Stimulated activated CD4-positive, alpha-beta T cell treated with anti-CD3 and anti-CD28 coated beads, Interleukin-4, amount 100 ng/mL, for 4 hours (primary cell): ENCODE measurements at regions not wholly inside any gene's neighbourhood (a gene's known extent, or its start where the extent isn't known, plus 50 kb on each side); places are given as distances from the start of the nearest gene placed in this dataset.

Source experiments
- DNase-seq, 2 experiments: peaks; one replicate each; pipeline ENCODE4 v3.0.0-alpha.2; 2020

- no peak for DNase-seq
These were observed 473.4 kb downstream of the METTL15 start for GRCh38 chr11:28581286-28582242.

DNA sequence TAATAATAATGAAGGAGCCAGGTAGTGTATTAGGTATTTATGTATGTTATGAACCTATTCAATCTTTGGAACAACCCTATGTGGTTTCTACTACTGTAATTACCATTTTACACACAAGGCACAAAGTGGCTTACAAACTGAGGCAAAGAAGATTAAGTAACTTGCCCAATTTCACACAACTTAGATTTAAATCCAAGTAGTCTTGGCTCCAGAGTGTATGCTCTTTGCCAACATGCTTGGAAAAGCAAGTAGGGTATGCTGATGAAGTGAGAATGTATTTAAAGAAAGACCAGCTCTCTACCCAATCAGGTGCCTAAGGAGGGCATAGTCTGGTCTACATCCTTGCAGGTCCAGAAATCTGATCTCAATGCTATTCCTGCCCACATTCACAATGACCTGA lies 463.2 kb downstream of the METTL15 start:
- no peak for DNase-seq

- DNase-seq, result no peak
These were observed 460.9 kb downstream of the METTL15 start for GRCh38 chr11:28569106-28569505.

DNA sequence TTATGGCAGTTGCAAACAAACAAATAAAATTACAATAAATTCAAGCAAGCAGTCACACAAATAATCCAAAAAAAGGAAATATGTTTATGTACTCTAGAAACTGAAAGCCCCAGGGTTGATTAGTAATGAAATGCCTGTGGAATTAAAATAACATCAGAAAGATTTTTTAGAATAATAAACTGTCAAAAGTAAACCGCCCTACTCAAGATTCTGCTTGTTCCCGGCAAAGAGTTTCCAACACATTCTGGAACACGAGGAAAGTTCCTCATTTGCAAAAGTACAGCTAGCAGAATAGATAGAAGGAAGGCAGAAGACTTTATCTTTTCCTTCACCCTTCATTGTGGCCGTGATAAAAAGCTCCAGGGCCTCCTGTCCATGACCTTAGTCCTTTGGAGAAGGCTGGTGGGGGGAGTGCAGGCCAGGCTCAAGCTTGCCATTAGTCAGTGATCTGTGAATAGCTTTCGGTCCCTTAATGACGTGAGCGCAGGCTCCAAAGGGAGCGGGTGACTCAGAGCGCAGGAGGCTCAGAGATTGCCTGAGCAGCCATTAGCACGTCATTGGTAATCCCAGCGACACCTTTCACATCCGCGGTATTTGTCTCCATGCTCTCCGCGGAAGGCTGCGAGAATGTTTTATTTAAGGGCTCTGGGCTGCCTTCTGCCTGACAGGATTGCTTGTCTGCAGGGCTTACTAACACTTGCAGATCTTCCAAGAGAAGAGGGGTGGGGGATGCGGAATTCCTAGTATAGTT lies 458.3 kb downstream of the METTL15 start:
- DNase-seq, result no peak

DNA sequence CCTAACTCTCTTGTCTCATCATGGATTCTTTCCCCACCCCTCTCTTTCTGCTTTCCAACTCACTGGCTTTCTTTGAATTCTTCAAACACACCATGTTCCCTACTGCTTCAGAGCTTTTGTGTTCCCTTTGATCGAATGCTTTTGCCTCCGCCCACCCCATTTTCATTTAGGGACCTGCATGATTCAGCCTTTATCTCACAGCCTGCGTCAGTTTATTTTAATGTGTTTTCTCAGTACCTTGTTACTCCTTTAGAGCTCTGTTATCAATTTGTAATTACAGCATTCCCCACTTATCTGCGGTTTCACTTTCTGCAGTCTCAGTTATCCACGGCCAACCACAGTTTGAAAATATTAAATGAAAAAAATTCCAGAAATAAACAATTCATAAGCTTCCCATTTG lies 451.3 kb downstream of the METTL15 start:
- no peak for DNase-seq

DNA sequence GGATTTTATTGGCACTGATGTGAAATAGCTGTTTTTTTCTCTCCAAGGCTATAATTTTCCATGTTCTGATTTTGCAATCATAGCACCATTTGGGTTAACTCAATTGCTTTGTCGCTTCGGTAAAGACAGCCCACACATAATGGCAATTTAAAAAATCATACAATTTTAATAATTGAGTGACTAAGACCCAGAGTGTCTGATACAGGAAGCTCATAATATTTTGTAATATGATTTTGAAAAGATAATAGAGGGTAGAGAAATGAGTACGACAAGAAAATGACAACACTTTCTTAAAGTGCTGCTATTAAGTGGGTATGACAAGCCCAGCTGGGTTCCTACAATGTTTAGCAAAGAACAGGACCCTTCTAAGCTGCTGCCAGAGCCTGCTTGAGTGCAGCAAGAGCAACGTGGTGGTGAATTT lies 439.1 kb downstream of the METTL15 start:
- DNase-seq, result no peak

DNA sequence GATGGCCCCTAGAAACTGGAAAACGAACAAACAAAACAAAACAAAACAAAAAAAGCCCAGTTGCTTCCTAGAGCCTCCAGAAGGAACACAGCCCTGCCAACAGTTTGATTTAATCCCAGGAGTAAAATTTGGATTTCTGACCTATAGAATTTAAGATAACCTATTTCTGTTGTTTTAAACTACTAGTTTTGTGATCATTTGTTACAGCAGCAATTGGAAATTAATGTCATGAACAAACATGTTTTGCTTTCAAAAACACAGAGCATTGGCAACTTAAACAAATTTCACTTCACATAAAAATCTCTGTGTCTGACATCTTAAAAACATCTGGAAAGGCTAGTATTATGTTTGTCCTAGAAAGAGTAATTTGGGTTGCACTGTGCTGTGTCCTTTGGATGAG lies 437.3 kb downstream of the METTL15 start:
- DNase-seq, result no peak

- DNase-seq, result no peak
These were observed 434.4 kb downstream of the METTL15 start for GRCh38 chr11:28542561-28542960.

DNA sequence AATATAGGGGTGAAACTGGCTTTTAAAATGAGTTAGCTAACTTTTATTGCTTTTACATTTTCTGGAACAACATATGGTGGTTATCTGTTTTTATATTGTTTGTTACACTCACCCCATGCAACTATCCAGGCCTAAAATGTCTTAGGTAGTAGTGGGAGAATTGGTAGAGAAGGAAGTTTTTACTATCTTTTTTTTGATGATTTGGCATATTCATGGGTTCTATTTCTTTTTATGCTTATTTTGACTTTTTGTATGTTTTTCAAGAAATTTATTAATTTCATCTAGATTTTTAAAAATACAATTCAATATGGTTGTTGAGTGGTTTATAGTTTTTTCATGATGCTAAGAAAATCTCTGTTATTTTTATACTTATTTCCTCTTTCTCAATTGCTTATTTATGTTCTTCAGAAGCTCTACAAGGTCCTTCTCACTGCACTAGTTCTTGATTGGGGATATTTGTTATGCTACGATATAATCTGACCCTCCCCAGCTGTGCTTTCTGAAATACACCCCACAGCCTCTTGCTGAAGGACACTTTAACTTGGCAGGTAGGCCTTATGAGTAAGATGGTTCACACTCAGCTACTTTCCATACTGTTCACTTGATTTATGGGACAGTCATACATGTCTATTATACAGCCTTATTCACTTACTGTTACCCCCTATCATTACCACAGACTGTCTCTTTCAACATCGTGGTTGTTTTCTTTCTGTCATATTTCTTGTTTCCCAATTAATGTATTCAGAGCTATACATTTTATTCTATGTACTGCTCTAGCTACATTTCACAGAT lies 431.2 kb downstream of the METTL15 start:
- DNase-seq, result no peak

DNA sequence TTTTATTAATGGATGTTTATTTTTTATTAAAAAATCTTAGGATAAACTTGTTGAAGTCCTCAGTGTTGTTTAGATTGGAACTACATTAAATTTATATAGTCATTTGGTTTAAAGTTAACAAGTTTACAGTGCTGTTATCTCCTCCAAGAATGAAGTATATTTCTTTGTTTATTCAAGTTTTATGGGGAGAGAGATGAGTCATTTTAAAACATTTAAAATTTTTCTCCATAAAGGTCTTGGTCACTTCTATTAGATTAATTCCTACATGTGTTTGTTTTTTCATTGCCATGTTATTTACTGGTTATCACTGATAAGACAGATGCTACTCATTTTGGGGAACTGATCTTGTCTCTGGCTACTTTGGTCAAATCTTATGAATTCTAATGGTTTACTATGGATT lies 429.6 kb downstream of the METTL15 start:
- DNase-seq, result no peak

GRCh38 chr11:28536504-28537267 lies 428.5 kb downstream of the METTL15 start:
- DNase-seq, result no peak

- no peak for DNase-seq
These were observed 427.5 kb downstream of the METTL15 start for GRCh38 chr11:28535677-28536076.

DNA sequence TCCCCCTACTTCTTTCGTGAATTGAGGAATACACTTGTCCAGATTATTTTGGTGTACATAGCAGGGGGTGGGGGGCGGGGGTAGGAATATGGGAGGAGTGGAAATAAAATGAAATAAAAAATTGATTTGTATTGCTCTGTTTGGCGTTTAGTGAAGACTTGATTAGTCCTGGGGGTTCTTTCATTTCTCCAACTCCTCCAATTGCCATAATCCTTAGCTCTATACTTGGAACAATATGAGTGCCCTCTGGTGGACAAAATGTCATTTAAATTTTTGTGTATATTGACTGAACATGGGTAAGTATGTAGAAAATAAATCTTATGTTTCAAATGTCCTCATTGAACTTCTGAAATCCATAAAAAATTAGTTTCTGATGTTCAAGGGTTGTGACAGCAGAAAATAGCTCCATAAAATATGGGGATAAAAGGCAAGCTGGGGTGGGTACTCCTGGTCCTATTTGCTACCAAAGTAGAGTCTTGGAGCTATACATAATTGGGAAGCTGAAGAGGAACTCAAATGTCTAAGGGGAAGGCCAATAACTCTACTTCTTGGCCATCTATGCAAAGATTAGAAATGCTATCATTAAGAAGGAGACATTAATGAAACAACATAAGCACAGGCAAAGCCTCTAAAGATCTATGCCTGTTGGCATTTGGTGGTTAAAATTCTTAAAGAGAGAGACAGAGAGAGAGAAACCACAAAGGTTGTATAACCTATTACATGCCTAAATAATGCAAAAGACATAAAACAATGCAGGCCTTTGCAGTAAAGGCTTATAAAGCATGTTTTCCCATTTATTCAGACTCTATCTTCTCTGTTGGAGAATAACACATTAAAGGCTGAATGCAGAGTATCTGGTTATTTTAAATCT lies 421.6 kb downstream of the METTL15 start:
- DNase-seq, result no peak

GRCh38 chr11:28529046-28529445 lies 420.9 kb downstream of the METTL15 start:
- DNase-seq, result no peak

- no peak for DNase-seq
These were observed 420.0 kb downstream of the METTL15 start for GRCh38 chr11:28528217-28528616.

DNA sequence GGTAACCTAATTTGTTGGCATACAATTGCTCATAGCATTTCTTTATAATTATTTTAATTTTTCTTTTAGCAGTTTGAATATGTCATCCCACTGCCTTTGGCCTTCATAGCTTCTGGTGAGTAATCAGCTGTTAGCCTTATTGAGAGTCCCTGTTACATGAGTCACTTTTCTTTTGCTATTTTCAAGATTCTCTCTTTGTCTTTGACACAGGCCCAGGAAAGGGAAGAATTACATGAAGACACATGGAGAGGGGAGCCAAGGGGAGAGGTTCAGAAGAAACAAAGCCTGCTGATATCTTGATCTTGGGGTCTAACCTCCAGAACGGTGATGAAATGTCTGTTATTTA lies 418.2 kb downstream of the METTL15 start:
- no peak for DNase-seq

GRCh38 chr11:28525636-28526405 lies 417.6 kb downstream of the METTL15 start:
- DNase-seq, result no peak

DNA sequence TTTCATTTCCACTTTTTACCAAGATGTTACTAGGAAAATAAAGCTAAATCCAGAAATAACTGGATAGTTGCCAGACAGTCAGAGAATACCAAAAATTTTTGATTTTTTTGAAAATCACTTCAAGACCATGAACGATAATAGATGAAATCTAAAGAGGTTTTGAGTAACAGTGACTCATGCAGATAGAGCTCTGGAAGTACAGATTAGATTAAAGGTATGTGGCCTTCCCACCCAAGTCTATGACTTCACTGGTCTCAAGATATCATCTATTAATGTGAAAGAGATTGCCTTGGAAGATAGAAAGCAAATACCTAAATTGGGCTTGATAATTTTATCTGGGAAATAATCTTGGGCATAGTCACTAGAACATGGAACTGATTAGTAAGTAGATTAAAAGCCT lies 415.9 kb downstream of the METTL15 start:
- no peak for DNase-seq

- no peak for DNase-seq
These were observed 412.9 kb downstream of the METTL15 start for GRCh38 chr11:28521075-28521474.

DNA sequence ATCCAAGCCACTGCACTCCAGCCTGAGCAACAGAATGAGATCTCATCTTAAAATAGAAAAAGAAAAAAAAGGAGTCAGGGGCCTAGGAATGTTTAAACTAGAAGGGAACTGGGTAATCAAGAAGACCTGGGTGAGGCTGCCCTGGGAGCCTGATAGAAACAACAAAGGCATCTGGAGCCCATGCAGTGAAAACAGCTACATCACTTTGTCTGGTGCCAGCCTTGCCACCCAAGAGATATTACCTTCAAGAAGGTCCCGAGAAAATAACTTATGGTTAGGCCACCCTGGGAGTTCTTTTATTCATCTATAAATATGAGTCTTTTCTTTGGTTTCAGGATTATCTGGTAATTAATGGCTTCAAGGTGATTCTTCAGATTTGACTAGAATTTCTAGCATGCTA lies 412.1 kb downstream of the METTL15 start:
- no peak for DNase-seq

GRCh38 chr11:28518825-28519224 lies 410.6 kb downstream of the METTL15 start:
- no peak for DNase-seq
